H1 (cell line): ENCODE measurements at regions not wholly inside any gene's neighbourhood (a gene's known extent, or its start where the extent isn't known, plus 50 kb on each side); places are given as distances from the start of the nearest gene placed in this dataset.

Experiments
- CTCF ChIA-PET: fragments of 300-600 bp; sonication (Branson Sonifier 250); formaldehyde crosslinking; loops from one replicate; lab custom pipeline; 2021; ENCODE audit not compliant: partially characterized antibody; lab: Charles Lee
- POLR2A ChIA-PET: fragments of 300-600 bp; sonication (Branson Sonifier 250); formaldehyde crosslinking; loops from one replicate; lab custom pipeline; 2021; ENCODE audit warnings: inconsistent platforms; ENCODE audit not compliant: partially characterized antibody; lab: Charles Lee
- DNase-seq, 2 experiments: peaks; one replicate each; pipeline versions ENCODE4 v3.0.0 to v3.0.0-alpha.2; 2010 to 2022; ENCODE audit warnings: low spot score in 2 of 2, low read depth in 1 of 2, mixed read lengths in 1 of 2
- FAIRE-seq: peaks from 2 replicates; lab custom pipeline; 2011; peaks lifted over from hg19 to GRCh38; lab: Jason Lieb, UNC
- H2AFZ ChIP-seq: 2 replicates; pipeline ENCODE4 v1.8.1; 2012; ENCODE audit warnings: low read length, inconsistent platforms
- H2AK5ac ChIP-seq: 2 replicates; pipeline ENCODE4 v1.6.1; 2013; ENCODE audit warnings: low read depth, low read length
- H2BK120ac ChIP-seq: replicated peaks from 2 replicates; pipeline ENCODE3; 2013; ENCODE audit warnings: low read depth, low read length, inconsistent platforms
- H2BK12ac ChIP-seq: 2 replicates; pipeline ENCODE4 v1.6.1; 2013; ENCODE audit warnings: low read depth, low read length
- H2BK15ac ChIP-seq: 2 replicates; pipeline ENCODE4 v1.6.1; 2013; ENCODE audit warnings: low read length
- H2BK20ac ChIP-seq: 2 replicates; pipeline ENCODE4 v1.6.1; 2013; ENCODE audit warnings: low read length
- H2BK5ac ChIP-seq: 2 replicates; pipeline ENCODE4 v1.6.1; 2013; ENCODE audit warnings: low read depth, low read length
- H3K14ac ChIP-seq: 2 replicates; pipeline ENCODE4 v1.6.1; 2013; ENCODE audit warnings: inconsistent platforms; ENCODE audit not compliant: insufficient read length
- H3K18ac ChIP-seq: 2 replicates; pipeline ENCODE4 v1.6.1; 2013; ENCODE audit warnings: low read length; ENCODE audit errors: extremely low read depth
- H3K23ac ChIP-seq: 2 replicates; pipeline ENCODE4 v1.6.1; 2013; ENCODE audit warnings: inconsistent platforms; ENCODE audit not compliant: insufficient read length
- H3K23me2 ChIP-seq: 2 replicates; pipeline ENCODE4 v1.6.1; 2013; ENCODE audit warnings: low read depth, low read length
- H3K27ac ChIP-seq: 2 replicates; pipeline ENCODE4 v1.6.1; 2011; ENCODE audit warnings: low read depth, low read length, inconsistent platforms
- H3K27me3 ChIP-seq, 4 experiments: replicated peaks in 1 of 4; 1 replicate in 1 of 4; 2 replicates in 3 of 4; pipeline versions ENCODE4 v1.6.1 to v1.8.1; 2011 to 2013; ENCODE audit warnings: low read length in 3 of 4, mild to moderate bottlenecking in 3 of 4, inconsistent platforms in 2 of 4, mixed read lengths in 2 of 4, moderate library complexity in 1 of 4; ENCODE audit not compliant: control insufficient read depth in 3 of 4, insufficient read depth in 3 of 4; ENCODE audit errors: extremely low read depth in 1 of 4
- H3K36me3 ChIP-seq, 4 experiments: 2 replicates each; pipeline versions ENCODE4 v1.6.1 to v1.8.1; 2011 to 2013; ENCODE audit warnings: mild to moderate bottlenecking in 4 of 4, low read length in 3 of 4, moderate library complexity in 2 of 4, control low read depth in 1 of 4, inconsistent platforms in 1 of 4; ENCODE audit not compliant: insufficient read depth in 4 of 4, control insufficient read depth in 2 of 4
- H3K4ac ChIP-seq: replicated peaks from 2 replicates; pipeline ENCODE3; 2013; ENCODE audit warnings: low read length, low read depth, mixed read lengths, inconsistent platforms; ENCODE audit not compliant: insufficient read length
- H3K4me1 ChIP-seq, 4 experiments: replicated peaks in 1 of 4; 1 replicate in 1 of 4; 2 replicates in 3 of 4; pipeline versions ENCODE4 v1.6.1 to v1.8.1; 2011 to 2013; ENCODE audit warnings: low read length in 3 of 4, inconsistent platforms in 2 of 4, mixed read lengths in 1 of 4; ENCODE audit not compliant: insufficient read depth in 4 of 4, control insufficient read depth in 3 of 4
- H3K4me2 ChIP-seq, 2 experiments: 2 replicates each; pipeline versions ENCODE4 v1.6.1 to v1.8.1; 2011 to 2013; ENCODE audit warnings: low read depth in 2 of 2, low read length in 2 of 2, control low read depth in 1 of 2, inconsistent platforms in 1 of 2, mild to moderate bottlenecking in 1 of 2; ENCODE audit not compliant: insufficient read depth in 1 of 2
- H3K4me3 ChIP-seq, 4 experiments: fragments of 200-600, 300-600 bp in 1 of 4; sonication (generic), shearing (Covaris generic), sonication (Bioruptor Twin) in 1 of 4; 2 replicates each; pipeline versions ENCODE4 v1.5.1 to v1.8.1; 2011 to 2016; ENCODE audit warnings: low read length in 4 of 4, low read depth in 3 of 4, control low read depth in 2 of 4, inconsistent platforms in 2 of 4, mild to moderate bottlenecking in 2 of 4, mixed read lengths in 1 of 4, moderate library complexity in 1 of 4; ENCODE audit not compliant: insufficient read depth in 2 of 4; ENCODE audit errors: extremely low read depth in 1 of 4
- H3K56ac ChIP-seq: replicated peaks from 2 replicates; pipeline ENCODE3; 2013; ENCODE audit warnings: low read depth, mild to moderate bottlenecking, mixed read lengths, low read length, inconsistent platforms; ENCODE audit not compliant: insufficient read length
- H3K79me1 ChIP-seq: 2 replicates; pipeline ENCODE4 v1.6.1; 2013; ENCODE audit warnings: low read depth, low read length, control low read depth
- H3K79me2 ChIP-seq, 2 experiments: 2 replicates each; pipeline versions ENCODE4 v1.6.1 to v1.8.1; 2012 to 2013; ENCODE audit warnings: low read length in 2 of 2, mild to moderate bottlenecking in 2 of 2, inconsistent platforms in 1 of 2; ENCODE audit not compliant: insufficient read depth in 2 of 2, control insufficient read depth in 1 of 2
- H3K9ac ChIP-seq, 4 experiments: replicated peaks in 1 of 4; 1 replicate in 1 of 4; 2 replicates in 3 of 4; pipeline versions ENCODE4 v1.6.1 to v1.8.1; 2011 to 2013; ENCODE audit warnings: low read depth in 3 of 4, low read length in 3 of 4, control low read depth in 2 of 4, mild to moderate bottlenecking in 2 of 4, moderate library complexity in 2 of 4, inconsistent platforms in 1 of 4; ENCODE audit errors: extremely low read depth in 1 of 4
- H3K9me3 ChIP-seq, 2 experiments: 2 replicates each; pipeline versions ENCODE4 v1.6.1 to v1.8.1; 2012 to 2013; ENCODE audit warnings: mild to moderate bottlenecking in 2 of 2, moderate library complexity in 2 of 2, control low read depth in 1 of 2, inconsistent platforms in 1 of 2, low read depth in 1 of 2, low read length in 1 of 2, mixed read lengths in 1 of 2; ENCODE audit not compliant: insufficient read depth in 2 of 2
- H4K20me1 ChIP-seq, 2 experiments: replicated peaks in 1 of 2; 2 replicates each; pipeline versions ENCODE3 to v1.8.1; 2011 to 2013; ENCODE audit warnings: inconsistent platforms in 2 of 2, low read length in 2 of 2, mild to moderate bottlenecking in 1 of 2; ENCODE audit not compliant: insufficient read depth in 2 of 2, control insufficient read depth in 1 of 2
- H4K5ac ChIP-seq: 2 replicates; pipeline ENCODE4 v1.6.1; 2013; ENCODE audit warnings: low read length, low read depth, mixed read lengths, inconsistent platforms; ENCODE audit not compliant: insufficient read length
- H4K8ac ChIP-seq: 2 replicates; pipeline ENCODE4 v1.8.0; 2013; ENCODE audit warnings: mild to moderate bottlenecking, moderate library complexity, low read length, inconsistent platforms; ENCODE audit not compliant: insufficient read depth; ENCODE audit errors: extremely low read depth
- H4K91ac ChIP-seq: replicated peaks from 2 replicates; pipeline ENCODE3; 2013; ENCODE audit warnings: low read length, mixed read lengths, inconsistent platforms; ENCODE audit not compliant: insufficient read length
- BACH1 ChIP-seq: IDR thresholded peaks from 2 replicates; pipeline ENCODE4 v1.6.1; 2012; ENCODE audit warnings: low read length, improper control_type of control experiment
- BRCA1 ChIP-seq: IDR thresholded peaks from 2 replicates; pipeline ENCODE4 v1.6.1; 2012; ENCODE audit warnings: low read depth, low read length, improper control_type of control experiment
- CTCF ChIP-seq, 3 experiments: IDR thresholded peaks; 1 replicate in 2 of 3; 2 replicates in 1 of 3; pipeline versions ENCODE4 v1.5.1 to v1.6.1; 2011; ENCODE audit warnings: low read length in 3 of 3, mild to moderate bottlenecking in 3 of 3, inconsistent platforms in 2 of 3, low read depth in 1 of 3, moderate library complexity in 1 of 3; ENCODE audit not compliant: insufficient read depth in 1 of 3; ENCODE audit errors: control extremely low read depth in 1 of 3
- EGR1 ChIP-seq: IDR thresholded peaks from 2 replicates; pipeline ENCODE4 v1.6.1; 2011; ENCODE audit warnings: low read depth, low read length, borderline replicate concordance
- HDAC2 ChIP-seq, 2 experiments: fragments of 300-600 bp in 1 of 2; sonication (generic) in 1 of 2; IDR thresholded peaks; 2 replicates each; pipeline ENCODE4 v1.6.1; 2011 to 2012; ENCODE audit warnings: low read depth in 2 of 2, low read length in 2 of 2, mild to moderate bottlenecking in 2 of 2, moderate library complexity in 2 of 2, borderline replicate concordance in 1 of 2, inconsistent platforms in 1 of 2
- JUND ChIP-seq: IDR thresholded peaks from 2 replicates; pipeline ENCODE4 v1.6.1; 2011; ENCODE audit warnings: mild to moderate bottlenecking, improper control_type of control experiment, low read length
- POLR2AphosphoS5 ChIP-seq: IDR thresholded peaks from 2 replicates; pipeline ENCODE4 v1.6.1; 2011; ENCODE audit warnings: low read depth, low read length
- TAF7 ChIP-seq: optimal IDR thresholded peaks from 2 replicates; pipeline ENCODE3; 2011; ENCODE audit warnings: low read depth, mild to moderate bottlenecking, inconsistent platforms, low read length, moderate library complexity, borderline replicate concordance
- USF2 ChIP-seq: IDR thresholded peaks from 2 replicates; pipeline ENCODE4 v1.6.1; 2011; ENCODE audit warnings: low read length, improper control_type of control experiment
- WGBS, 2 experiments: shearing (Covaris generic) in 1 of 2; methylation state at CpG; one replicate each; pipeline versions ENCODE4 v1.1.6 to v1.1.7; 2013 to 2015; ENCODE audit warnings: low lambda C conversion rate in 2 of 2, mixed read lengths in 2 of 2, inconsistent platforms in 1 of 2, low coverage in 1 of 2, missing lambda C conversion rate in 1 of 2; ENCODE audit not compliant: insufficient replicate concordance in 2 of 2, insufficient coverage in 1 of 2, insufficient read length in 1 of 2; ENCODE audit errors: extremely low coverage in 1 of 2, missing lambda C conversion rate in 1 of 2; 5-methylcytosine and 5-hydroxymethylcytosine counted together
- TF ChIP-seq, protein P1 (sequence below): IDR thresholded peaks from 2 replicates; pipeline ENCODE4 v1.6.1; 2011; ENCODE audit warnings: low read depth, mild to moderate bottlenecking, low read length; ENCODE audit not compliant: insufficient read depth

DNA sequence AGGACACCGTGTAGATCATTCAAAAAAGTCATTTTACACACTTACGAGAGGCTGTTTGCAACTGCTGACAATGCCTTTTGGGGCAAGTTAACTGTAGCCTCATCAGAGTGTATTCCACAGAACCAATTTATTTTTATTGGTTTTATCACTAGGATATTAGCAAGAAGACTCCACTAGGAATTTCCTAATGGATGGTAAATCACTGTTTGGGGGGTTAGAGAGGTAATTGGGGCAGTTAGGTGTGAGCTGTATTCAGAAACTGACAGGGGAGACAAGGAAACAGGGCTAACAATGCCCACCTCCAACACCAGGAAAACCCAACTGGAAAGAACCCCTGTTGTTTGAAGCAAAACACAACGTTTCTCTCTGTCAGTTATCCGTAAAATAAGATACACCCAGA is 383.0 kb upstream of the SHH start:
- Histone ChIP-seq H3K27me3 (no peaks in the 10 kb centered on the region), H3K79me2 (no peaks in the 10 kb centered on the region), H3K36me3 (no peaks in the 10 kb centered on the region), H3K9ac (no peak overlapping the region), H3K4me1 (no peaks in the 10 kb centered on the region), H2BK20ac (no peak overlapping the region), H2AFZ (no peak overlapping the region), H4K8ac (no peak overlapping the region), H2BK15ac (no peak overlapping the region), H3K4me2 (no peak overlapping the region), H3K14ac (no peak overlapping the region), H4K20me1 (no peaks in the 10 kb centered on the region), H4K91ac (no peak overlapping the region), H2BK5ac (no peak overlapping the region), H2AK5ac (no peak overlapping the region), H3K23ac (no peak overlapping the region), H3K18ac (no peak overlapping the region), H3K4ac (no peak overlapping the region), H3K56ac (no peak overlapping the region), H3K23me2 (no peaks in the 10 kb centered on the region), H3K79me1 (no peaks in the 10 kb centered on the region), H2BK12ac (no peak overlapping the region), H4K5ac (no peak overlapping the region), H3K4me3 (no peak overlapping the region), H3K27ac (no peak overlapping the region), H2BK120ac (no peak overlapping the region), H3K9me3 (no peaks in the 10 kb centered on the region)
- POLR2A ChIA-PET, result no interaction called here
- WGBS, 2 experiments, result 85% methylated on average over 4 of the region's 4 CpGs; no CpG with 5 or more reads in 1 of the 2 experiments
- CTCF ChIA-PET, result interaction anchor here (0.6 to 0.7 kb wide), 2 partner anchors 9 to 755 kb away, joined by 3 to 4 read pairs; no protein-coding TSS in a partner anchor
- DNase-seq, result no peak
- FAIRE-seq, result no peak
- TF ChIP-seq BRCA1 (no peak), POLR2AphosphoS5 (no peak), USF2 (no peak), JUND (no peak), EGR1 (no peak), BACH1 (no peak), HDAC2 (IDR thresholded peaks at IDR 0.05; ENCODE audit: borderline replicate concordance in 1 of 2, low read depth in 2 of 2, low read length in 2 of 2) (no peak), TAF7 (no peak), CTCF (IDR thresholded peaks at IDR 0.05; ENCODE audit: control extremely low read depth in 1 of 3, insufficient read depth in 1 of 3, low read depth in 1 of 3, low read length in 3 of 3) (no peak)
- TF ChIP-seq, protein P1, sequence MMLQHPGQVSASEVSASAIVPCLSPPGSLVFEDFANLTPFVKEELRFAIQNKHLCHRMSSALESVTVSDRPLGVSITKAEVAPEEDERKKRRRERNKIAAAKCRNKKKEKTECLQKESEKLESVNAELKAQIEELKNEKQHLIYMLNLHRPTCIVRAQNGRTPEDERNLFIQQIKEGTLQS, result no peak
